H1 (cell line): ENCODE measurements at regions not wholly inside any gene's neighbourhood (a gene's known extent, or its start where the extent isn't known, plus 50 kb on each side); places are given as distances from the start of the nearest gene placed in this dataset.

Experiments used
- CTCF ChIA-PET: fragments of 300-600 bp; sonication (Branson Sonifier 250); formaldehyde crosslinking; loops from one replicate; lab custom pipeline; 2021; ENCODE audit not compliant: partially characterized antibody; lab: Charles Lee
- POLR2A ChIA-PET: fragments of 300-600 bp; sonication (Branson Sonifier 250); formaldehyde crosslinking; loops from one replicate; lab custom pipeline; 2021; ENCODE audit warnings: inconsistent platforms; ENCODE audit not compliant: partially characterized antibody; lab: Charles Lee
- DNase-seq, 2 experiments: peaks; one replicate each; pipeline versions ENCODE4 v3.0.0 to v3.0.0-alpha.2; 2010 to 2022; ENCODE audit warnings: low spot score in 2 of 2, low read depth in 1 of 2, mixed read lengths in 1 of 2
- FAIRE-seq: peaks from 2 replicates; lab custom pipeline; 2011; peaks lifted over from hg19 to GRCh38; lab: Jason Lieb, UNC
- H2AFZ ChIP-seq: 2 replicates; pipeline ENCODE4 v1.8.1; 2012; ENCODE audit warnings: low read length, inconsistent platforms
- H2AK5ac ChIP-seq: 2 replicates; pipeline ENCODE4 v1.6.1; 2013; ENCODE audit warnings: low read depth, low read length
- H2BK120ac ChIP-seq: replicated peaks from 2 replicates; pipeline ENCODE3; 2013; ENCODE audit warnings: low read depth, low read length, inconsistent platforms
- H2BK12ac ChIP-seq: 2 replicates; pipeline ENCODE4 v1.6.1; 2013; ENCODE audit warnings: low read depth, low read length
- H2BK15ac ChIP-seq: 2 replicates; pipeline ENCODE4 v1.6.1; 2013; ENCODE audit warnings: low read length
- H2BK20ac ChIP-seq: 2 replicates; pipeline ENCODE4 v1.6.1; 2013; ENCODE audit warnings: low read length
- H2BK5ac ChIP-seq: 2 replicates; pipeline ENCODE4 v1.6.1; 2013; ENCODE audit warnings: low read depth, low read length
- H3K14ac ChIP-seq: 2 replicates; pipeline ENCODE4 v1.6.1; 2013; ENCODE audit warnings: inconsistent platforms; ENCODE audit not compliant: insufficient read length
- H3K18ac ChIP-seq: 2 replicates; pipeline ENCODE4 v1.6.1; 2013; ENCODE audit warnings: low read length; ENCODE audit errors: extremely low read depth
- H3K23ac ChIP-seq: 2 replicates; pipeline ENCODE4 v1.6.1; 2013; ENCODE audit warnings: inconsistent platforms; ENCODE audit not compliant: insufficient read length
- H3K23me2 ChIP-seq: 2 replicates; pipeline ENCODE4 v1.6.1; 2013; ENCODE audit warnings: low read depth, low read length
- H3K27ac ChIP-seq: 2 replicates; pipeline ENCODE4 v1.6.1; 2011; ENCODE audit warnings: low read depth, low read length, inconsistent platforms
- H3K27me3 ChIP-seq, 4 experiments: replicated peaks in 1 of 4; 1 replicate in 1 of 4; 2 replicates in 3 of 4; pipeline versions ENCODE4 v1.6.1 to v1.8.1; 2011 to 2013; ENCODE audit warnings: low read length in 3 of 4, mild to moderate bottlenecking in 3 of 4, inconsistent platforms in 2 of 4, mixed read lengths in 2 of 4, moderate library complexity in 1 of 4; ENCODE audit not compliant: control insufficient read depth in 3 of 4, insufficient read depth in 3 of 4; ENCODE audit errors: extremely low read depth in 1 of 4
- H3K36me3 ChIP-seq, 4 experiments: 2 replicates each; pipeline versions ENCODE4 v1.6.1 to v1.8.1; 2011 to 2013; ENCODE audit warnings: mild to moderate bottlenecking in 4 of 4, low read length in 3 of 4, moderate library complexity in 2 of 4, control low read depth in 1 of 4, inconsistent platforms in 1 of 4; ENCODE audit not compliant: insufficient read depth in 4 of 4, control insufficient read depth in 2 of 4
- H3K4ac ChIP-seq: replicated peaks from 2 replicates; pipeline ENCODE3; 2013; ENCODE audit warnings: low read length, low read depth, mixed read lengths, inconsistent platforms; ENCODE audit not compliant: insufficient read length
- H3K4me1 ChIP-seq, 4 experiments: replicated peaks in 1 of 4; 1 replicate in 1 of 4; 2 replicates in 3 of 4; pipeline versions ENCODE4 v1.6.1 to v1.8.1; 2011 to 2013; ENCODE audit warnings: low read length in 3 of 4, inconsistent platforms in 2 of 4, mixed read lengths in 1 of 4; ENCODE audit not compliant: insufficient read depth in 4 of 4, control insufficient read depth in 3 of 4
- H3K4me2 ChIP-seq, 2 experiments: 2 replicates each; pipeline versions ENCODE4 v1.6.1 to v1.8.1; 2011 to 2013; ENCODE audit warnings: low read depth in 2 of 2, low read length in 2 of 2, control low read depth in 1 of 2, inconsistent platforms in 1 of 2, mild to moderate bottlenecking in 1 of 2; ENCODE audit not compliant: insufficient read depth in 1 of 2
- H3K4me3 ChIP-seq, 4 experiments: fragments of 200-600, 300-600 bp in 1 of 4; sonication (generic), shearing (Covaris generic), sonication (Bioruptor Twin) in 1 of 4; 2 replicates each; pipeline versions ENCODE4 v1.5.1 to v1.8.1; 2011 to 2016; ENCODE audit warnings: low read length in 4 of 4, low read depth in 3 of 4, control low read depth in 2 of 4, inconsistent platforms in 2 of 4, mild to moderate bottlenecking in 2 of 4, mixed read lengths in 1 of 4, moderate library complexity in 1 of 4; ENCODE audit not compliant: insufficient read depth in 2 of 4; ENCODE audit errors: extremely low read depth in 1 of 4
- H3K56ac ChIP-seq: replicated peaks from 2 replicates; pipeline ENCODE3; 2013; ENCODE audit warnings: low read depth, mild to moderate bottlenecking, mixed read lengths, low read length, inconsistent platforms; ENCODE audit not compliant: insufficient read length
- H3K79me1 ChIP-seq: 2 replicates; pipeline ENCODE4 v1.6.1; 2013; ENCODE audit warnings: low read depth, low read length, control low read depth
- H3K79me2 ChIP-seq, 2 experiments: 2 replicates each; pipeline versions ENCODE4 v1.6.1 to v1.8.1; 2012 to 2013; ENCODE audit warnings: low read length in 2 of 2, mild to moderate bottlenecking in 2 of 2, inconsistent platforms in 1 of 2; ENCODE audit not compliant: insufficient read depth in 2 of 2, control insufficient read depth in 1 of 2
- H3K9ac ChIP-seq, 4 experiments: replicated peaks in 1 of 4; 1 replicate in 1 of 4; 2 replicates in 3 of 4; pipeline versions ENCODE4 v1.6.1 to v1.8.1; 2011 to 2013; ENCODE audit warnings: low read depth in 3 of 4, low read length in 3 of 4, control low read depth in 2 of 4, mild to moderate bottlenecking in 2 of 4, moderate library complexity in 2 of 4, inconsistent platforms in 1 of 4; ENCODE audit errors: extremely low read depth in 1 of 4
- H3K9me3 ChIP-seq, 2 experiments: 2 replicates each; pipeline versions ENCODE4 v1.6.1 to v1.8.1; 2012 to 2013; ENCODE audit warnings: mild to moderate bottlenecking in 2 of 2, moderate library complexity in 2 of 2, control low read depth in 1 of 2, inconsistent platforms in 1 of 2, low read depth in 1 of 2, low read length in 1 of 2, mixed read lengths in 1 of 2; ENCODE audit not compliant: insufficient read depth in 2 of 2
- H4K20me1 ChIP-seq, 2 experiments: replicated peaks in 1 of 2; 2 replicates each; pipeline versions ENCODE3 to v1.8.1; 2011 to 2013; ENCODE audit warnings: inconsistent platforms in 2 of 2, low read length in 2 of 2, mild to moderate bottlenecking in 1 of 2; ENCODE audit not compliant: insufficient read depth in 2 of 2, control insufficient read depth in 1 of 2
- H4K5ac ChIP-seq: 2 replicates; pipeline ENCODE4 v1.6.1; 2013; ENCODE audit warnings: low read length, low read depth, mixed read lengths, inconsistent platforms; ENCODE audit not compliant: insufficient read length
- H4K8ac ChIP-seq: 2 replicates; pipeline ENCODE4 v1.8.0; 2013; ENCODE audit warnings: mild to moderate bottlenecking, moderate library complexity, low read length, inconsistent platforms; ENCODE audit not compliant: insufficient read depth; ENCODE audit errors: extremely low read depth
- H4K91ac ChIP-seq: replicated peaks from 2 replicates; pipeline ENCODE3; 2013; ENCODE audit warnings: low read length, mixed read lengths, inconsistent platforms; ENCODE audit not compliant: insufficient read length
- CTCF ChIP-seq, 3 experiments: IDR thresholded peaks; 1 replicate in 2 of 3; 2 replicates in 1 of 3; pipeline versions ENCODE4 v1.5.1 to v1.6.1; 2011; ENCODE audit warnings: low read length in 3 of 3, mild to moderate bottlenecking in 3 of 3, inconsistent platforms in 2 of 3, low read depth in 1 of 3, moderate library complexity in 1 of 3; ENCODE audit not compliant: insufficient read depth in 1 of 3; ENCODE audit errors: control extremely low read depth in 1 of 3
- RAD21 ChIP-seq, 2 experiments: IDR thresholded peaks in 1 of 2; conservative IDR thresholded peaks in 1 of 2; 2 replicates each; pipeline ENCODE4 v1.6.1; 2011; ENCODE audit warnings: low read depth in 2 of 2, low read length in 2 of 2, improper control_type of control experiment in 1 of 2, inconsistent platforms in 1 of 2, mild to moderate bottlenecking in 1 of 2, moderate library complexity in 1 of 2
- ZNF274 ChIP-seq: IDR thresholded peaks from 2 replicates; pipeline ENCODE4 v1.7.0; 2012; ENCODE audit warnings: low read length, borderline replicate concordance; ENCODE audit errors: extremely low read depth
- WGBS, 2 experiments: shearing (Covaris generic) in 1 of 2; methylation state at CpG; one replicate each; pipeline versions ENCODE4 v1.1.6 to v1.1.7; 2013 to 2015; ENCODE audit warnings: low lambda C conversion rate in 2 of 2, mixed read lengths in 2 of 2, inconsistent platforms in 1 of 2, low coverage in 1 of 2, missing lambda C conversion rate in 1 of 2; ENCODE audit not compliant: insufficient replicate concordance in 2 of 2, insufficient coverage in 1 of 2, insufficient read length in 1 of 2; ENCODE audit errors: extremely low coverage in 1 of 2, missing lambda C conversion rate in 1 of 2; 5-methylcytosine and 5-hydroxymethylcytosine counted together

DNA sequence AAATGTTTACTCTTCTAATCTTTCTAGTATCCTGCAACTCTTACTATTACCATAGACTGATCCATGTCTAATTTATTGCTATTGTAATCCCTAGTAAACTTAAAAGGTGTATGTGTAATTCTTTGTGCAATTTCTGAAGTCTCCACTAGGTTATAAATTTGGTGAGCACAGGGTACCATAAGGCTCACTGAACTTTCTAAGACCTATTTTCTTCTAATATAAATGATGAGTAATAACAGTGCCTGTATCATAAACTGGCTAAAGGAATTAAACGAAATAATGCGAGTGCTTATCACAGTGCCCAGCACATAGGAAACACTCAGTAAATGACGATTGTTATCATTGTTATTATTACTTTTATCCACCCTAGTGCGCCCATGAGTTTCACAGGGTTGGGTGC is 119.1 kb downstream of the KLF12 start:
- no peaks in the 10 kb centered on the region for H4K20me1 ChIP-seq
- no peaks in the 10 kb centered on the region for H3K36me3 ChIP-seq
- no peaks in the 10 kb centered on the region for H3K23me2 ChIP-seq
- FAIRE-seq: no peak
- no peak overlapping the region for H2BK120ac ChIP-seq
- no peak overlapping the region for H2BK12ac ChIP-seq
- 87% methylated on average over 4 of the region's 4 CpGs; no CpG with 5 or more reads in 1 of the 2 experiments for WGBS, 2 experiments
- TF ChIP-seq ZNF274: no peak
- TF ChIP-seq RAD21 (IDR thresholded peaks at IDR 0.05 in 1 of 2, conservative IDR thresholded peaks at IDR 0.05 in 1 of 2; ENCODE audit: low read depth in 2 of 2, low read length in 2 of 2): 0 out of 4 replicates have a peak, but pooled peaks of 1 of the 2 experiments have one; percentile 16
- peak in 1 of 3 experiments; percentile 8; a peak in 1 of 4 replicates for TF ChIP-seq CTCF (IDR thresholded peaks at IDR 0.05; ENCODE audit: control extremely low read depth in 1 of 3, insufficient read depth in 1 of 3, low read depth in 1 of 3, low read length in 3 of 3)
- no peak overlapping the region for H3K56ac ChIP-seq
- no peak overlapping the region for H3K23ac ChIP-seq
- H3K9me3 ChIP-seq: no peaks in the 10 kb centered on the region
- H2AFZ ChIP-seq: no peak overlapping the region
- no peak overlapping the region for H3K4ac ChIP-seq
- H3K4me3 ChIP-seq: no peak overlapping the region
- no peak overlapping the region for H4K5ac ChIP-seq
- no peak overlapping the region for H4K91ac ChIP-seq
- H3K9ac ChIP-seq: no peak overlapping the region
- H2BK20ac ChIP-seq: no peak overlapping the region
- DNase-seq: no peak
- no peak overlapping the region for H3K18ac ChIP-seq
- peaks cover 0 to 1% (median 0%) of the 10 kb centered on the region in 4 experiments; a peak in 1 of 7 replicates for H3K27me3 ChIP-seq
- H3K4me2 ChIP-seq: no peak overlapping the region
- CTCF ChIA-PET: interaction anchor here (1.0 to 1.1 kb wide), 2 partner anchors 9 to 84 kb away, joined by 3 read pairs; no protein-coding TSS in a partner anchor
- H3K79me2 ChIP-seq: no peaks in the 10 kb centered on the region
- no peak overlapping the region for H4K8ac ChIP-seq
- H2BK5ac ChIP-seq: no peak overlapping the region
- H3K79me1 ChIP-seq: no peaks in the 10 kb centered on the region
- H3K27ac ChIP-seq: no peak overlapping the region
- POLR2A ChIA-PET: no interaction called here
- H3K14ac ChIP-seq: no peak overlapping the region
- no peak overlapping the region for H2AK5ac ChIP-seq
- no peaks in the 10 kb centered on the region for H3K4me1 ChIP-seq
- H2BK15ac ChIP-seq: no peak overlapping the region
